ELR (cell line): ENCODE measurements at regions not wholly inside any gene's neighbourhood (a gene's known extent, or its start where the extent isn't known, plus 50 kb on each side); places are given as distances from the start of the nearest gene placed in this dataset.

Experiments
- DNase-seq: peaks from one replicate; pipeline ENCODE4 v3.0.0-alpha.2; 2015; ENCODE audit warnings: low read depth

DNA sequence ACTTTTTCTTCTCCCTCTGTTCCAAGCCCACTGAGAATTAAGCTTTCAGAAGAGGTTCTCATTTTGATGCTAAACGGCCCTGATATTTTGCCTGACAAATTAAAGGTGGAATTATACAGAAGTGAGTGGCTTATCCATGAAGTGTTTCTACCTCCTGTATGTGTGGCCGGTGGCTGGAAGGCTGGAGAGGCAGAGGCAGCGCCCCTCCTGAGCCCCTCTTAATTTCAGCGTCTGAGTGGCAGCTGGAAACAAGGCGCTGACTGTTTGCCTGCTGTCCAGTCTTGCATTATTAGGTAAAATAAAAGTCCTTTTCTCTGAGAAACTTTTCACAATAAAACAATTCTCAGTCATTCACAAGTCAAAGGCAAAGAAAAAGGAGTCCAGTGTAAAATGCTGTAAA, 685.7 kb downstream of the MCTP2 start:
- DNase-seq = no peak

DNA sequence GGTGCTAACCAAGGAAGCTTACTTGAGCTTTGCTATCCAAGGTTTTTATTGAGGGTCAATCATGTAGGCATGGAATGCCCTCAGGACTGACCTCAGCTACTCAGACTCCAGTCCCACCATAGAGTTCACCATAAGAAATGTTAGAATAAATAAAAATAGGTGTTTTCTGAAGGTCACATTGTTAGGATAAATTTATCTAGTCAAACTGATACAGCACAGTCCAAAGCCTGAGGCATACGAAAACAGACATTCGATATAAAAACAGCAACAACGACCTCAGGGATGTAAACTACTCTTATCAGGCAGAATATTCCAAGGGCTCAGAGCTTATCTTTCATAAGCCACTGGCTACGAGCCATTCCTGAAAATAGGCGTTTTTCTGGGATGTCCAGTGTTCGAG, 690.6 kb downstream of the MCTP2 start:
- no peak for DNase-seq

DNA sequence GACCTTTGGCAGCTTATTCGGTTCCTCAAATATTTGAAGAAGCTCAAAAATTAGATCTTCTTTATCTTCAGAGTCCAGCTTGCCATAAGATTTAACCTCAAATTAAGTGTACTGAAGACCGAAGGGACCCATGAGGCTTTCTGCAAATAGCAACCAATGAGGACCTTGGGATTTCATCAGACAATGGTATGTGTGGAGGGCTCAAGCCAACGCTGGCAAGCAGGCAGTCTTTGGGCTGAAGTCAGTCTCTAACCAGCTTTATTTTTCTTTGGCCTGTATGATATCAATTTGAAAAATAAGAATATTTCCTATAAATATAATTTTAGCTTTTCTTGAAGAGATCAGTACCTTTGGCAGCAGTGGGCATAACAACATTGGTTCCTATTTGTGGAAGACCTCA, 692.7 kb downstream of the MCTP2 start:
- DNase-seq = no peak

DNA sequence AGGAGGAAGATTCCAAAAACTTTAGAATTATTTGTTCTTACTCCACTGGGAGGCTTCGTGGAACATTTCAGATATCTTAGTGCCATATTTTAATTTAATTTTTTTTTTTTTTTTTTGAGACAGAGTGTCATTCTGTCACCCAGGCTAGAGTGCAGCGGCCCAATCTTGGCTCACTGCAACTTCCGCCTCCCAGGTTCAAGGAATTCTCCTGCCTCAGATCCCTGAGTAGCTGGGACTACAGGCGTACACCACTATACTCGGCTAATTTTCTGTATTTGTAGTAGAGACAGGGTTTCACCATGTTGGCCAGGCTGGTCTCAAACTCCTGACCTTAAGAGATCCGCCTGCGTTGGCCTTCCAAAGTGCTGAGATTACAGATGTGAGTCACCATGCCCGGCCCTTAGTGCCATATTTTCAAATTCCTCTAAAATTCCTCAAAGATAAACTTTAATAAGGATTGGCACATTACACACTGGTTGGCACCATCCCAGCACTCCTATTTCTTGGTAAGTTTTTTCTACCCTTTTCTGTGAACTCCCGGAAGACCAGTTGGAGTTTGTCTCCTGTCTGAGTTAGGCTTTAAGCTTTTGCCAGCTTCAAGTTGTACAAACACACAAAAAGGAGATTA, 693.7 kb downstream of the MCTP2 start:
- DNase-seq = no peak

DNA sequence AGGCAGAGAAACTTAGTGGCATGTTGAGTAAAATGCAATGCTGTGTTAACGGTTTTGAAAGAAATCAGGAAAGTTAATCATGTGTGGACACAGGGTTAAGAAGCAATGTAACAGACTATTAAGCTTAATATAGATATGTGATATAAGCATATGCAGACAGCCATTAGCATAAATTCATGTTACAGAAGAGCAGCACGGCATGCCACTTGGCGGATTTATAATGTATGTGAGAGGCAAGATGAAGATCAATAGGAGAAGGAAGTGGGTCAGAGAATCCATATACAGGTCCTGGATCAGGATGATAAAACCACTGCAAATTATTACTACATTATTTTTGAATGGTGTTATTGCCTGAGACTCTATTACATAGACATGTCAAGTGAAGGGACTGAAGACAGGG, 694.3 kb downstream of the MCTP2 start:
- no peak for DNase-seq

DNA sequence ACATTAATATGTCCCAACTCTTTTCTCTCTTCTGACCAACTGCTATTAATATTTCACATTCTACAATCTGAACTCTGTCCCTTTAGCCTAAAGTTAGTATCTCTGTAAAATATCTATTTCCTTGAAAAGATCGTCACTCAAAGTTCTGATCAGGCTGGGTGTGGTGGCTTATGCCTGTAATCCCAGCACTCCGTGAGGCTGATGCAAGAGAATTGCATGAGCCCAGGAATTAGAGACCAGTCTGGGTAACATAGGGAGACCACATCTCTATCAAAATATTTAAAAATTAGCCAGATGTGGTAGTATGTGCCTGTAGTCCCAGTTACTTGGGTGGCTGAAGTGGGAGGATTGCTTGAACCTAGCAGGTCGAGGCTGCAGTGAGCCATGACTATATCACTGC, 695.6 kb downstream of the MCTP2 start:
- DNase-seq = no peak

DNA sequence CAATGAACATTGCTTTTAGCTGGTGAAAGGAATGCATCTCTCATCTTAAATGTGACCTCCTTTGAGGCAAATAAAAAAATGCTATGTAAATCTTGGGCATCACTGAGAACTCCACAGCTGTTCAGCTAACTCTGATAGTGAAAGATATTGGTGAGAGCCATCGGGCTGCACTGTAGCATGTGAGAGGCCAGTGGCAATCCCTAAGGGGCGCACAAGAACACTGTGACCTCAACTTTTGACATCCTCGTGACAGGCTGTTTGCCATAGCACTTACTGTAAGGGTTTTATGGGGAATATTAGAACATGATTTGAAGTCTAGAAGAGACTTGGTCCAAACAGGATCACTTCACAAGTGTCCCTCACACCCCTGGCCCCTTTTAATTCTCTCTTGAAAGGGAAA, 697.9 kb downstream of the MCTP2 start:
- no peak for DNase-seq

DNA sequence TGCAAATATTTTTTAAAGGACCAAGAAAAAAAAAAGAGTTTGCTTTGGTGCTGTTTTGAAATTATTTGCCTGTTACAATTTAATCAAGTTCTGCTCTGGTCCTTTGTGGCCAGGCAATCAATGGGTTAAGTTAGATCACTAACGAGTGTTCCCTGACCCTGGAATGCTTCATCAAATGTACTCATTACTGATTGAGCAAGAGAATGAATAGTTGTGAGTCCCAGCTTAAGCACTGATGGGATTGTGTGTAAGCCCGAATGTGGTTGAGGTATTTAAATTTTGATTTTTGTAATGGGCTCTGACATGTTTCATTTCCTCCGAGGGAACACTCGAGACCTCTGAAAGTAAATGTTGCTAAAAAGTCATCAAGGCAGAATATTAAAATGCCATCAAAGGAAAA, 699.1 kb downstream of the MCTP2 start:
- DNase-seq = no peak

DNA sequence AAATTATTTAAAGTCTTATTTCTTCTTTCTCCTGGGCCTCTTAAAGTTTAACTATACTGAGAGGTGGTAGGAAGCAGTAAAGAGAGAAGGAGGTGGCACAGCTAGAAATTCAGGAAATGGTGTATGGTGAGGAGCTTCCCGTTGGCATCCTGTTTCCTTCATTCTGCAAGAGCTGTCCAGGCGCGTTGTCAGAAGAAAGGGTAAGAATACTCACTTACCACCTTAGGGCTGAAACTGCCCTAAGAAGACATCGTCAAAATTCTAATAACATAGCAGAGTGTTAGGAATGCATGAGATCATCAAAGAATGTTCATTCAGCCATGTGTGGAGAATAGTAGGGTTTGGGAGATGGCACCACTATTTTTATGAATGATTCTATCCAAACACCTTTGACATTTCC, 699.6 kb downstream of the MCTP2 start:
- no peak for DNase-seq

DNA sequence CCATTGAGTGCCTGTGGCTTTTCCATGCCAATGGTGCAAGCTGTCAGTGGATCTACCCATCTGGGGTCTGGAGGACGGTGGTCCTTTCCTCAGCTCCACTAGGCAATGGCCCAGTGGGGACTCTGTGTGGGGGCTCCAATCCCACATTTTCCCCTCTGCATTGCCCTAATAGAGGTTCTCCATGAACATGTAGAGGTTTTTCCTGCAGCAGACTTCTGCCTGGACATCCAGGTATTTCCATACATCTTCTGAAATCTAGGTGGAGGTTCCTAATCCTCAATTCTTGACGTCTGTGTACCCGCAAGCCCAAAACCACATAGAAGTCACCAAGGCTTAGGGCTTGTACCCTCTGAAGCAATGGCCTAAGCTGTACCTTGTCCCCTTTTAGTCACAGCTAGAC, 703.1 kb downstream of the MCTP2 start:
- no peak for DNase-seq

DNA sequence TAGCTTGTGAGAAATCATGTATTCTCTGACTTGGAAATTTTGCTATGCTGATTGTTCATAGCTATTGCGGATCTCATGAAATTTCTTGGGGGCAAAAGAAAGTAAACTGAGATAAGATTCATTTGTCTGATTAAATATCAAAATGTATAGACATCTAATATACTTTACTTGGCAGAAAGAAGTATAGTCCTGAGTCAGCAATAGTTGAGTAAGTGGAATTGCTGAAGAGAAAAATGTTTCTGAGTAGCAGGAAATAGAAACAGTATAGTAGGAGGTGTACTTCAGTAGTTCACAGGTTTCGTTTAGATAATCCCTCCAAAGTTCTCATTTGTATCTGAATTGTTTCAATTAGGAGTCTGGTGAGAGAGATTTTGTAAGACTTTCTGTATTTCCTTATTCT, 705.9 kb downstream of the MCTP2 start:
- no peak for DNase-seq

DNA sequence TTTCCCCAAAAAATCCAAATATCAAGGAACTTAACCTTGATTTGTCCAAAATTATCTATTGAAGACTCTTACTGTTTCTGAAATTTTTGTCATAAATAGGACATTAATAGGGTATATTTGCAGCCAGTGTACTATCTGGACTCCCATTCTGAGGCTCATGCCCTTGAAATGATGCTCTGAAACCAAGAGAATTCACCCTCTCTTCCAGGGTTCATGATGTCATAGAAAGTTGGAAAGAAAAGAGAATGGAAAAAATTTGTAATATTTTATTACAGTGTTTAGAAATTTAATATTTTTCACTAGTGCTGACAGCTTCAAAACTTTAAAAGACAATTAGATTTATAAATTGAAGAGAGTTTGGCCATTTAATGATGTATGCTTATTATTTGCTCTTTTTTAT, 712.5 kb downstream of the MCTP2 start:
- DNase-seq = no peak

DNA sequence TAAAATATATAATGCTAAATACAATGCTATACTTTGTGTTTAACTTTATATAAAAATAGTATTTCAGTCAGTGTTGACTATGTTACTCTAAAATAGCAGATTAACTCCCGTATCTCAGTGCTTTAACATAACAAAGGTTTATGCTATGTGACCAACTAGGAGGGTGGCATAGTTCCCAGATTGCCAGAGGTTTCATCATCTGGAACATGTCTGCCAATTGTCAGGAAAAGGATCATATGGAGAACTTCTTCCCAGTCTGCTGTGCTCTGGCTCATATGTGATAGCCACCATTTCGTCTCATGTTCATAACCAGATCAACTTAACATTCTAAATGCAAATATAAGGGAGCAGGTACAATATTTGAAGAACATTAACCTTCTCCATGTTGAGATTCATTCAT, 720.2 kb downstream of the MCTP2 start:
- no peak for DNase-seq

DNA sequence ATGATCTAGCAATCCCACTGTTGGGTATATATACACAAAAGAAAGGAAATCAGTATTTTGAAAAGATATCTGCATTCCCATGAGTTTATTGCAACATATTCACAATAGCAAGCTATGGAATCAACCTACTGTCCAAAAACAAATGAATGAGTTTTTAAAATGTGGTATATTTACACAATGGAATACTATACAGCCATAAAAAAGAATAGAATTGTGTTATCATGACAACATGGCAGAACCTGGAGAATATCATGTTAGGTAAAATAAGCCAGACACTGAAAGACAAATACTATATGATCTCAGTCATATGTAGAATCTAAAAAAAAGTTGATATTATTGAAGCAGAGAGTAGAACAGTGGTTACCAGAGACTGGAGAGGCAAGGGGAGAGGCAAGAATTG, 732.6 kb downstream of the MCTP2 start:
- no peak for DNase-seq

DNA sequence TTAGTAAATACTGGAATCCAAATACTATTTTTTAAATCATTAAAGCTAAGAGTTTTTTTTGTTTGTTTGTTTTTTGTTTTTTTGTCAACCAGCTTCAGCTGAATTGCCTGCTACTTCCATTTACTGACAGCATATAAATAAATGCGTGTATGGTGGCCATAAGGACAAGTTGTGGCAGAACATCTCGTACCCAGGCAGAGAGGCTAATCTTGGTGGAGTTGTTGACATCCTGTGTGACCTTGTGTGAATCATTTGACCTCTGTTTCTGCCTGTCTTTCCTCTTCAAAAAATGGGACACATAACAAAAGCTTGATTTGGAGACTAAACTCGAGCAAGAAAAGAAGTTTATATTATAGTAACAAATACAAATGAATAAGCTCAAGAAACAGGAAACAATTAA, 734.2 kb downstream of the MCTP2 start:
- DNase-seq = no peak

DNA sequence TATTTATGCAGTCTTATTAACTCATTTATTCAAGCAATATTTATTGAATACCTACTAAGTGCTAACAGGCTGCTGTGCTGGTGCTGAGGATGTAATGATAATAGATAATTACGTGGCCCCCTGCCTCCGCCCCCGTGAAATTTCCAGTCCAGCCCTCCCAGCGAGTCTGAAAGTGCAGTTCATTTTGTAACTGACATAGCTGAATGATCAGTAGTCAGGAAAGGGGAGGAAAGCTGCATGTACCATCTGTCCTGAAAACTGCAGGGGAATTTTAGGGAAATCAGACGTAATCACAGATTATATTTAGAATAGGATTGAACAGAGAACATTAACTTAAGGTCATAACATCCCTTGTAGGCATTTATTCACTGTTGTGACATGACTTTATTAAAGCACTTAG, 736.8 kb downstream of the MCTP2 start:
- no peak for DNase-seq

DNA sequence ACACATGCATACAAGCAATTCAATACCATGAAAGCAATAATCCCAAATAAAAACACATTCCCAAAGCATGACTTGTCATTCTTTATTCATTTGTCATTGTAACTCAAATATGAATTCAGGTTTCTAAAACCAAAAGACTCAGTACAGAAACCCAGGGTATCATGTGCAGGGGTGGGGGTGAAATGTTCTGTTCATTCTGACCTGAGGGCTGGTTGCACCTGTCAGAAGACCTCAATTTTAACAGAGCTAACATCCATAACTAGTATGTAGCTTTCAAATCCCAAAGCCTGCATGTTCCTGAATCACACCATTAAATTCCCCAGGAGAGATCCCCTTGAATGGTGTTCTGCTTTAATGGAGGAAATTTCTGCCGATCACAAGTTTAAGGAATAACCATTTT, 738.7 kb downstream of the MCTP2 start:
- no peak for DNase-seq

DNA sequence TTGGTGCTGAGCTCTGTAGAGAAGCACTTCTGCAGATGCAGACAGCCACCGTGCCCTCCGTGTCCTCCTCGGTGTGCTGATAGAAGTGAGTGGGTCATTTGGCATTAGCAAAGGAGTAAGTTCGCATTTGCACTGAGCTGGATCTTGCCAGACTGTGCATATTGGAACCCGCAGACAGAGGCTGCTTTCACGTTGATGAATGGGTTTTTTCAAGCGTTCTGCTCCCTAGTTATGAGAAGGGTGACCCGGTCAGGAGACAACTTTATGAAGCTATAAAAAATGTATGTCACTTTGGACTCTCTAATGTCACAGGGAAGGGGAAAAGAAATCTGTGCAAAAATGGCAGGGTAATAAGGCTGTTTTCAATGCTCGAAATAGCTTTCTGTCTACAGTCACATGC, 739.4 kb downstream of the MCTP2 start:
- no peak for DNase-seq

DNA sequence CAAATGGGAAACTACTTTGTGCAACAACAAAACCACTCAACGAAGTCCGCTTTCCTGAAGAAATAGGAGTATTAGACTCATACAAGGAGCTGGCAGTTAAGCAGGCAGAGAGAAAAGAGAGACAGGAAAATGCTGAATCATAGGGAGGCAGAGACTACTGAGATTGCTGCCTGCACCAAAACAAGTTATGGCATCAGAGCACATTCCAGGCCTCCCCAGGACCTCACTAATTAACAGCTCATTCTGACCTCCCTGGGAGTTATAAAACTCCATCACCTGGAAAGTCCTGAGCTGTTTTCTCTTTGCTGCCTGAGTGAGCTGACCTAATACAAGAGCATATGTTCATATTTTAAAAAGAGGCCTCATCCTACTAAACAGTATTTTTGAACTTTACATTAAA, 741.0 kb downstream of the MCTP2 start:
- no peak for DNase-seq

DNA sequence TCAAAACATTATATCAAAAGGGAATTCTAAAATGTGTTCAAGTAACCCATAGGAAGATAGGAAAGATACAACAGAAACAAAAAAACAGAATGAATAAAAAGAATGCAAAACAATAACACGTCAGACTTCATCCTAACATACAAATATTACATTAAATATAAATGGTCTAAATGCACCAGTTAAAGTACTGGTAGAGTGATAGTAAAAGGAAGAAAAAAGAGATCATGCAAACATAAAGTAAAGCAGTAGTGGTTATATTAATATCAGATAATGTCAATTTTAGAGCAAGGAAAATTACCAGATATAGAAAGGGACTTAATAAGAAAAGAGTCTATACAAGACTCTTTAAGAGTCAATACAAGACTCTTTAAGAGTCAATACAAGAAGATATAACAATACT, 755.7 kb downstream of the MCTP2 start:
- DNase-seq = no peak

DNA sequence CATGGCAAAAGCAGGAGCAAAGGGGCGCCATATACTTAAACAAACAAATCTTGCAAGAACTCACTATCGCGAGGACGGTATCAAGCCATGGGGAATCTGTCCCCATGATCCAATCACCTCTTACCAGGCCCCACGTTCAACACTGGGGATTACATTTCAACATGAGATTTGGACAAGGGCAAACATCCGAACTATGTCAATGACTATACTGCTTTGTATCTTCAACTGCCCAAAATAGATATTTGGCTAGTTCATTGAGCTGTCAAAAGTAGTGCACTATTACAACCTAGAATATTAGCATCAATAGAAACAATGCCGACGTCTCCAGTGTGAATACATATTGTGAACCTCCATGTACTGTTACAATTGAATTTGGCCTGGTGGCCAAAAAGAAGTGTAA, 760.4 kb downstream of the MCTP2 start:
- DNase-seq = no peak

DNA sequence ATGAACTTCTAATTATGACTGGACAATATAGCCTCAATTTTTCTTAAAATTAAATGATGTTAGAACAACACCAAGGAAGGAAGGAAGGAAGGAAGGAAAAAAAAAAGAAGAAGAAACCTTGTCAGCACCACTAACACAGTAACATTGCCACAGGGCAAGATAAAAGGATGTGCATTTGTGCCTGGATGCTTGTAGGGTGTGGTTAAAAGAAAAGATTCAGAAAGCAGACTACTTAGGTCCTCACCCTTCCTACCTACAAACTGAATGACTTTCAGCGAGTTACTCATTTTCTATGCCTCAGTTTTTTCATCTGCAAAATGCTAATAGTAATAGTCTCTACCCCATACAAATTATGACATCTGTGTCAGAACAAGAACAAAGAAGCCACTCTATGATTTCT, 778.3 kb downstream of the MCTP2 start:
- no peak for DNase-seq

DNA sequence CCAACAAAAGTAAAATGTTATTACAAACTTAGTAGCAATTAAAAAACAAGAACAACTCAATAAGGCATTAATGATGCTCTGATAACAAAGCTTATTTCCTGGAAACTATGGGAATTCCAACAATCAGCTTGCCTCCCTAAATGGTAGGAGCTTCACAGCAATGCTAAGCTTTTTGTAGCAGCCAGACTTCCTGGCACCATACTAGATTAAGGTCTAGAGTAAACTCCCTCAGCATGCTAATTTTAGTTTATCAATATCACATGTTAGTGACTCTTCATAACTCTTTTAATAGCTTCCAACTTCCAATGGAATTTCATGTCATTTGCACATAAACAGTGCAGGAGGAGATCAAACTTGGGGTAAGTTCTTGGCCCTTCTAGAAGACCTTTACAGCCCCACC, 782.0 kb downstream of the MCTP2 start:
- DNase-seq = no peak

DNA sequence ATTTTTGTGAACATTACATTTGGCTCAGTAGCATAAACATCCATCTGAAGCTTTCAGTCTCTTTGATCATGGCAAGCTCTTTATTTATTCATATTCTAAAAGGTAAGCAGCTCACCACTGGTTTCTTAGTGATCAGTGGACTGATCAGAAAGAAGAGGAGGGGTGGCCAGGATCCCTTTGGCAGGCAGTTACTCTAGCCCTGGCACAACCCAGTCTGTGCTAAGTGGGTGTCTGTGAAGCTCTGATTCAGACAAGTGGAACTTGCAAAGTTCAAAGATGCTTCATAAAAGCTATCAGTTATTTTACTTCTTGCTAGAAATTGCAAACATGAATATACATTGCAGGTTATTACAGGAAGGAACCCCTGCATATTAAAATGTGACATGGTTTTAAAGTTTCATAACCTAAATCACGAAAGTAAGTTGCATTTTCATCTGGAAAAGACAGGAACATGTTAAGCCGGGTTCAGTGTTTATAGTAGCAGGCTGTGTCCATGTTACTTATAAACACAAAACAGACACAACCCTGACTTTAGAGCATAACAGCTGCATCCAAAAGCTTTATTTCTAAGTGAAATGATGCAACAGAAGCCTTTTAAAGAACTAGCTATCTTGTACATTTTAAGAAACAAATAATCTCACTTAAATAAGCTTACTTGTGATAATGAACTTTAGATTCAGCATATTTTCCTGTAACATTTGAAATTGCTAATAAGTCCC, 785.3 kb downstream of the MCTP2 start:
- DNase-seq = no peak
